Stimulated activated CD8-positive, alpha-beta memory T cell treated with anti-CD3 and anti-CD28 coated beads, Interleukin-12 subunit alpha, Interleukin-12 subunit beta, amount 100 ng/mL, for 24 hours (primary cell): ENCODE measurements at regions not wholly inside any gene's neighbourhood (a gene's known extent, or its start where the extent isn't known, plus 50 kb on each side); places are given as distances from the start of the nearest gene placed in this dataset.
"Not testable (repeated sequence)": the region's sequence is repeated elsewhere in the genome, so short reads cannot be mapped to it uniquely, and the experiment has no call there.

Experiments
- DNase-seq: peaks from one replicate; pipeline ENCODE4 v3.0.0-alpha.2; 2020; ENCODE audit errors: extremely low read depth

DNA sequence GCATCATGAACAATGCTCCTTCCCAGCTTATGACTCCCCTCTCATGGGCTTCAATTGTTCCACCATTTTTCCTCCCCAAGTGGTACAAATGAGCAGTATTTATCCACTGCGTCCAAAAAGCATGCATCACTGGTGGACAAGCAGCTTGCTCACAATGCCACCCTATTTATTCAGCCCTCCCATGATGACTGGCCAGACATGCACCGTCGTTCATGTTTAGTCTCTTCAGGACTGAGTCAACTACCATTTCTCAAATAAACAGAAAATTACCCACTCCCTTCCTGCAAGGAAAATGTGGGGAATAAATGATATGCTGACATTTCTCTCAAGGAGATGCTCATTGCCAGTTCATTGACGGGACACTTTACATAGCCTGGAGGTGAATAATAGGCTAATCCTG, 300.4 kb downstream of the C6orf118 start:
- no peak for DNase-seq

DNA sequence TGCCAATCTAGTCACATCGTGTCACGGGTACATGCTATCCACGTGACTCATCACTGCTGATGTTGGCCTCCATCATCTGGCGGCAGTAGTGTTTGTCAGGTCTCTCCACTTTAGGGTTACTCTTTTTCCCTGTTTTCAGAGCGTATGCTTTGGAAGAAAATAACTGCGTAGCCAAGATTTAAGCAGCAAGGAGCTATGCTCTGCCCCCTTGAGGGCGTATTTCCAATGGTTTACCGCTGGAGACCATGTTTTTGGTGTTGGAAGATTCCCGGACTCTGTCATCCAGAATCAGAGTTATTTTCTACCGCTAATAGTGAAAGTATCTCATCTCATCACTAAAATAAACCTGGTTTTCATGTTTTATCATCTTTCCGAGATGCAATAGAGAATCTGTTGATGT, 306.5 kb downstream of the C6orf118 start:
- no peak for DNase-seq

DNA sequence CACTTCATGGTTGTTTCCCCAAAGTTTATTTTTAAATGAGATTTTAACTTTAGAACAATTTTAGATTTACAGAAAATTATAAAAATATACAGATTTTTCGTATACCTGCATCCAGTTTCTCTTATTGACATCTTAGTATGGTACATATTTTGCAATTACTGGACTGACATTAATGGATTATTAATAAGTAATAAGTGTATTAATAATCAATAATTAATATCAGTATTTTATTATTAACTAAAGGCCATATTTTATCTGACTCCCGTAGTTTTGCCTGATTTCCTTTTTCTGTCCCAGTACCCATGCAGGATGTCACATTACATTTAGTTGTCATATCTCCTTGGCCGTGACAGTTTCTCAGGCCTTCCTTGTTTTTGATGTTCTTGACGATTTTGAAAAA, 307.0 kb downstream of the C6orf118 start:
- no peak for DNase-seq

DNA sequence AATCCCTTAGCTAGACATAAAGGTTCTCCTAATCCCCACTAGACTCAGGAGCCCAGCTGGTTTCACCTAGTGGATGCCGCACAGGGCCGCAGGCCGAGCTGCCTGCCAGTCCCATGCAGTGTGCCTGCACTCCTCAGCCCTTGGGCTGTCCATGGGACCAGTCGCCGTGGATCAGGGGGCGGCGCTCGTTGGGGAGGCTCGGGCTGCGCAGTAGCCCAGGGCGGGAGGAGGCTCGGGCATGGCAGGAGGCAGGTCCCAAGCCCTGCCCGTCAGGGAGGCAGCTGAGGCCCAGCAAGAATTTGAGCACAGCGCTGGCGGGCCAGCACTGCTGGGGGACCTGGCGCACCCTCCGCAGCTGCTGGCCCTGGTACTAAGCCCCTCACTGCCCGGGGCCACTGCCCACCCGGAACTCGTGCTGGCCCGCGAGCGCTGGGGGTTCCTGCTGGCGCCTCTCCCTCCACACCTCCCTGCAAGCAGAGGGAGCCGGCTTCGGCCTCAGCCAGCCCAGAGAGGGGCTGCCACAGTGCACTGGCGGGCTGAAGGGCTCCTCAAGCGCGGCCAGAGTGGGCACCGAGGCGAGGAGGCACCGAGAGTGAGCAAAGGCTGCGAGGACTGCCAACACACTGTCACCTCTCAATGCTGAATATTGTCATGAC, 307.8 kb downstream of the C6orf118 start:
- no peak for DNase-seq

DNA sequence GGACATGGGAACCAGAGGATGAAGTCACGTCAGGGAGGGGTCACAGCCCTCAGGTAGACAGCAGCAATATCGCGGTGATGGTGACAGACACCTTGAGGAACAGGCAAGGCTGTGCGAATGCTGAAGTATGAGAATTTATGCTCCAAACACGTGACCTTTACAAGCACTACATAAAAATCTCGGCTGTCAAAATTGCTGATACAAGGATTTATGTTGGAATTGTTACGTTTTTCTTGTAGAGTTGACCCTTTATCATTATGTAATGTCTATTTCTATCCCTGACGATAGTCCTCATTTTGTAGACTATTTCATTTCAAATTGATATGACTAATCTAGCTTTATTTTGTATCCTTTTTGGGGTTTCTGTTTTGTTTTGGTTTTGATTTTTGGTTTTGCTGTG, 311.1 kb downstream of the C6orf118 start:
- no peak for DNase-seq

DNA sequence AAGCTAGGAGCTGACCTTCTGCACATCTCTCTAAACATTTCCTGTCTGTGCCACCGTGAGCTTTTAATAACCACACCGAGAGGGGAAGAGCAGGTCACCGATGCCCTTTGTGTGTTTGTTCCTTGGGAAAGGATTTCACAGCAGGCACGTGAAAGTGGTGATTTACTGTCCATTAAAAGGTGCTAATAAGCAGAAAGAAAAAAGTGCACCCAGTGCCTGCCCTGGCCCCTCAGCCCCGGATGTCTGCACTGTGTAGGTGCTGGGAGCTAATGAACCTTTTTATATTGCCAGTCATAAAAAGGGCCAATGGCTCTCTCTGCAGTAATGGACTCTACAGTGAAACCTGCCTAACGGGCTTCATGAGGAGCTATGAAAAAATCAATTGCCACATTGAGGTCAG, 312.6 kb downstream of the C6orf118 start:
- no peak for DNase-seq

DNA sequence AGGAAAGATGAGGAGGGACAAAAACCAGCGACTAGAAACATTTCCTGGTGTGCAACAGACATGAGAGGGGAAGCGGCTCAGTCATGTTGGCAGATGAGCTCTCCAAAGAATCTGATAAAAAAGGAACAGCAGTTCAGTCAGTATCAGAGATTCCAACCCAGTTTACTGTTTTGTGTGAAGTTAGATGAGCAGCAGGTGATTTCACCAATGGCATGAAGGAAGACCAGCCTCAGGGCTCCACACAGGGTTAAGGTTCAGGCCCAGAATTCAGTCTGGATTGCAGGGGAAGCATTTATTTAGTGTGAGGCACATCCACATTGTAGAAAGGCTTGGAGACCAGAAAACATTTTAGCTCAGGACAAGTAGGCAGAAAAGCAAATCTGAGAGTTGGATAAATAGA, 317.8 kb downstream of the C6orf118 start:
- no peak for DNase-seq

DNA sequence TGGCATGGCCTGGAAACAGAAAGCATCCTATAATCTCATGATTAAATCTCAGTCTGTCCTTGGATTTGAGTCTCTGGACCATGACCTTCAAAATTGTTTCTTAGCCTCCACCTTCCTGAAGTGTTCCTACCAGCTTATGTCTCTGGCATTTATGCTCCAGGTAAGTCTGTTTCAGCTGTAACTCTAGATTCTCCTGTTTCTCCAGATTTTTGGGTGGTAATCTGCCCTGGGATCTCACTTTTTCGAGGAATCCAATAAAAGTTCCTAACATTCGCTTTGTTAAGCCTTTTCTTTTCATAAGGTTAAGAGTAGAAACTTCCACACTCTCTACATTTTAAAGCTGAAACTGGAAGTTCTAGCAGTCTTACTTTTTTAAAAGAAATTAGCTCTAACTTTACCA, 318.5 kb downstream of the C6orf118 start:
- no peak for DNase-seq

DNA sequence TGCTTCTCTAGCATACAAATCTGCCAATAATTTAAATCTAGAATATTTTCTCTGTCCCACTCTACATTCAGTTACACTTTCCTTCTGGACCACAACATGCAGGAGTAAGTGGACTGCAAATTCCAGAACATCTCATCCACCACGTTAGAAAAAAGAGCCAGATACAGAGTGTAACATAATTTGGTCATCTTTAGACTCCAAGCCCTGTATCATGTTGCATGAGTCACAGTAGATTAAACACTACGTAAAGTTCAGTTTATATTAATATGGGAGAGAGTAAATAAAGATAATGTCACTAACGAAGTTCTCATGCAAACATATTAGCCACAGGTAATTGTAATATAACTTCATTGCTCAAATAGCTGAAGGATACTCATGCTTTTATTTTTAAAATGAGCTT, 327.0 kb downstream of the C6orf118 start:
- DNase-seq, result no peak

DNA sequence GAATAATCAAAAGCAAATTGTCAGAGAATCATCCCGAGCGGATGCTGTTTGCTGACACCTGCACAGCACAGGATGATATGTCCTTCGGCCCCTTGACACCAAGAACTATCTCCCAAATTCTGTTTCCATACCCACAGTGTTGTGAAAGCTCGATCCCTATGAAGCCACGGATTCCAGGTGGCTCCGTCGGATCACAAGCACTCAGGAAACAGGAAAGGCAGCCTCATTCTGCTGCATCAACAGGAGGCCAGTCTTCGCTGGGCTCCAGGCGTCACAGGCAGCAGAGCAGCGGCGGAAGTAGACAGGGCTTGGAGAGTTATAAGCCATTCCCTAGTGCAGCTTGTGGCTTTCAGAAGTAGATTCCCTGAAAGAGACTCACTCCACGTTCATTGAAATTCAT, 342.3 kb downstream of the C6orf118 start:
- no peak for DNase-seq

DNA sequence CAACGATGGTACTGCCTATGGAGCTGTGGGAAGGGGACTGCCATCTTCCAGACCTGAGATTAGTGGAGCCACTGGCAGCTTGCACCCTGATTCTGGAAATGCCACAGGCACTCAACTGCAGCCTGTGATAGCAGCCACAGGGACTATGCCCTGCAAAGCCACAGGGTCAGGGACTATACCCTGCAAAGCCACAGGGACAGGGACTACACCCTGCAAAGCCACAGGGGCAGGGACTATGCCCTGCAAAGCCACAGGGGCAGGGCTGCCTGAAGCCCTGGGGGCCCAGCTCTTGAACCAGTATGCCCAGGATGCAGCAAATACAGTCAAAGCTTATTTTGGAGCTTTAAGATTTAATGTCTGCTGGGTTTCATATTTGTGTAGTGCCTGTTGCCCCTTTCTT, 346.6 kb downstream of the C6orf118 start:
- DNase-seq, result no peak

DNA sequence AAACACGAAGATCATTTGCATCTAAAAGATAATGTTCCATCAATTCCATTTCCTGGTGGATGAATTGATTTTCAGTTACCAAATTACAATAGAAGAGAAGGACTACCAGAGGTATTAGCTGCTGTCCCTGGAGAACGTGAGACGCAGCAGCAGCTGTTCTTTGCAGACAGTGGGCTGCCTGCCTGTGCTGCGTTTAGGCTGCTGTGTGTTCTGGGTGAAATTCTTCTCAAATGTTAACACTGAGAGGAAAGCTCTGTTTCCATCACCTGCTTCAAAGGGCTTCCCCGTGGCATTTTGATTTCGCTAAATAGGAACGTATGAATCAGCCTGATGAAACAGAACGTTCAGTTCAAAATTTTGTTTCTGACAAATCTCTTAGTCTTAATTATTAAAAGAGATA, 362.2 kb downstream of the C6orf118 start:
- DNase-seq, result no peak

DNA sequence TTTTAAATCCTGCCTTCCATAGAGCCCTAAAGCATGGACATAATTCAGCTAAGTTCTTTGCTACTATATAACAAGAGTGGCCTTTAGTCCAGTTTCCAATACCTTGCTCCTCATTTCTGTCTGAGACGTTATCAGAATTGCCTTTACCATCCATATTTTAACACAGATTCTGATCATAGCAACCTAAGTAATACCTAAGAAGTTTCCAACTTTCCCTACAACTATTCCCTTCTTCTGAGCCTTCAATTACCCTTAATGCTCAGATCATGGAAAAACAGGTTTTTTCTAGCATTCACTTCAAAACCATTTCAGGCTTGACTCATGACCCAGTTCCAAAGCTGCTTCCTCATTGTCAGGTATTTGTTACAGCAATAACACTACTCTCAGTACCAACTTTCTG, 367.1 kb downstream of the C6orf118 start:
- no peak for DNase-seq

DNA sequence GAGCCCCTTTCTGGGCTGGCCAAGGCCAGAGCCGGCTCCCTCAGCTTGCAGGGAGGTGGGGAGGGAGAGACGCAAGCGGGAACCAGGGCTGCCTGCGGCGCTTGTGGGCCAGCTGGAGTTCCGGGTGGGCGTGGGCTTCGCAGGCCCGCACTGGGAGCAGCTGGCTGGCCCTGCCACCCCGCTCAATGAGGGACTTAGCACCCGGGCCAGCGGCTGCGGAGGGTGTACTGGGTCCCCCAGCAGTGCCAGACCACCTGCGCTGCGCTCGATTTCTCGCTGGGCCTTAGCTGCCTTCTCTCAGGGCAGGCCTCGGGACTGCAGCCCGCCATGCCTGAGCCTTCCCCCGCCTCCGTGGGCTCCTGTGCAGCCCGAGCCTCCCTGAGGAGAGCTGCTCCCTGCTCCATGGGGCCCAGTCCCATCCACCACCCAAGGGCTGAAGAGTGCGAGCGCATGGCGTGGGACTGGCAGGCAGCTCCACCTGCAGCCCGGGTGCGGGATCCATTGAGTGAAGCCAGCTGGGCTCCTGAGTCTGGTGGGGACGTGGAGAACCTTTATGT, 376.1 kb downstream of the C6orf118 start:
- DNase-seq, result not testable (repeated sequence)

DNA sequence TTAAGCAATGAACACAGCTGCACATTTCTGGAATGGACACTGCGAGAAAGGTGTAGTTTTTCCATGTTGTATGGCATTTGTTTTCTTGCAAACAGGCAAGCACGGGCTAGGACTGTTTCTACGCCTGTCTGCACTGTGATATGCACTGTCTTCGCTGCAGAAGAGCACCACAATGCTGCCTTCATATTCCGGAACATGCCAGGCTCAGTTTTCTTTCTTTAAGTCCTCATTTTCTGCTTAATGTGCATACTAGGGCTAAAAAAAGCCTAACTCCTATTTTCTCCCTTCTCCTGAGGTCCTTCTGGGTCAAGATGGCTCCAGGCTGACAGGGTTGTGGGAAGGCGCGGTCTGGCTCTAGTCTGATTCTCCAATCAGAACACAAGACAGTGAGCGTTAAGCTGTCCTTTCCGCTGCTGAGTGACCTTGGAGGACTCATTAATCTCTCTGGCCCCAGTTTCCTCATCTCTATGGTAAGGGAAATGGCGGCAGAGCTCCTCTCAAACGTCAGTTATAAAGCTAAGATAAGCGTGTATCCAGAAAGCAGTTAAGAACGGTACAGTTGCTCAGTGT, 379.9 kb downstream of the C6orf118 start:
- no peak for DNase-seq

DNA sequence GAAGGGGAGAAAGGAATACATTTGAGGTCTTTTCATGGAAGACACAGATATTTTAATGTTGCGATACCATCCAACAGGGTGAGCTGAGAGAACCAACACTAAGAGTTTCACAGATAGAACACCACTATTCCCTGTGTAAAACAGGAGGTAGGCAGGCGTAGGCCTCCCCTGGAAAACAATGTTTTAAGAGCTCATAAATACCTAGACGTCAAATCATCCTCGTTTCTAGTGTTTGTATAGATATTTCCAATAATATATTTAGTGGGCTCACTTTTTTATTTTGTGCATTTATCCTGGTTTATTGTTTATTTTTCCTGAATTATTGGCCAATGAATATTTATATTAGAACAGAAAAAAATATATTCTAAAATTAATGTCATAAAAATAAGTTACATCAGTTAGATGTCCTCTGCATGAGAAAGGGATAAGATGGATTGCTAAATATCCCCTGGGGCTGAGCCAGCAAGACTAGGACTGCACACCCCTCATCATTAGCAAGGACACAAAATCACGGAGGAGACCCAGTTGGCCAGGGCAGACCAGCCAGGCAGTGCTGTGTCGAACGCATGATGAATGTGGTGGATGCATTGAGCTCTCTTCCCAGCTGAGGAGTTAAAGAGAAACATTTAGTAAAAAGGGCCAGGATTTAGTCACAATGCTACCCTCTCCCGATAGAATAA, 380.5 kb downstream of the C6orf118 start:
- no peak for DNase-seq

DNA sequence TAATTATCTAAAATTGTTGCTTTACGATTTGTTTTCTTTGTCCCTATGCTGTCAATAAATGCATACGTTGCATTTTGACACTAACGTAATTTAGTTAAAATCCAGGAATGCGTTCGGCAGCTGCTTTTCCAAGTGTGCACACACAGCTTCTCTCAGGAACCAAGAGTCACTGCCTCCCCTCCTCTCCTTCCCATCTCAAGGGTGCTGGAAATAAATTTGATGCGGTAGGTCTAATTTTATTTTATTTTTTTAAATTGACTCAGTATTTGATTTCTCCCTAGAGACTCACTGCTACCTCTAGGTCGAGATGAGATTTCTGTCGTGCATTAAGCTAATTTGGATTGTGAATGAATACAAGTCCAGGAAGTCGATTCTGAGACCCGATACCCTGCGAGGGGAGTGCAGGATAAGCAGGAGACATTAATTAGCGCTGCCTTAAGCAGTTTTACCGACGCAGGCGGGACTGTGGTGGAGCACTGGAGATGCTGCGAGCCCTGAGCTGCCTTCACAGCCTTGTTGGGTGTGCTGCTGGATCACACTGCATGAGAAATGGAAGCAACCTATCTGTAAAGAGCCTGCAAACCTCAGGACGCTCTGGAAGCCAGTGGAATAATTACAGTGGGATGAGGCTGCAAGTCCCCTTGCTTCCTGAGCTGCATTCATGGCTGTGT, 381.2 kb downstream of the C6orf118 start:
- DNase-seq, result no peak

DNA sequence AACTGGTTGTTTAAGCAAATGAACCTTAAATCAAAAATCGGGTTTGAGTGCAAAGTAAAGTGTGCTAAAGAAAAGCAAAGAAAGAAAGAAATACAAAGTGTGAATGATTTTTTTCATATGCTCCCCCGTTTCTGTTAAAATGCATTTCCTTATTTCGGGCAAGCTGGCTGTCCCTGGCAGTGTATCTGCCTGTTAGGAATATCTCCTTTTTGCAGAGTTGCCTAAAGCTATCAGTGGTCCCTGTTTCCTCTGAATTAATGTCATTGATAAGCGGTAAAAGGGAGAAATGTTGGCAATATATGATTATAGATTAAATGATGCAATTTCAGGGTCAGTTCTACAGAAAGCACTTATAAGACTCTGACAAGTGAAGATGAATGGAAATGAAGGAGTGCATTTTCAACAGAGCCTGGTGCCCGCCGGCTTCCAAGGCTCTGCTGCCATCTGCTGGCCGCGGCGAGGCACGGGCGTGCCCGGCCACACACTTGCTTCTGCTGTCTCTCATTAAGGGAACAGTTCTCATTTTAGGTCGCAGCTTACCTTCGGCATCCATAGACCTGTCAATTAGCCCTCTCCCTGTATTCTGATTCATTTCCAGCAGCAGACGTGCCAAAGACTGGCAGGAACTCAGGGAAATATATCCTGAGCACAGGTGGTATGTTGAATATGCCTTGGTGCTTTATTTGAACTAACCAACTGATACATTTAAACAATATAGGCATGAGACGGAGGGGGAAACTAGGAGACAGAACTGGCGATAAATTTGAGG, 381.9 kb downstream of the C6orf118 start:
- peak; percentile 12 for DNase-seq

DNA sequence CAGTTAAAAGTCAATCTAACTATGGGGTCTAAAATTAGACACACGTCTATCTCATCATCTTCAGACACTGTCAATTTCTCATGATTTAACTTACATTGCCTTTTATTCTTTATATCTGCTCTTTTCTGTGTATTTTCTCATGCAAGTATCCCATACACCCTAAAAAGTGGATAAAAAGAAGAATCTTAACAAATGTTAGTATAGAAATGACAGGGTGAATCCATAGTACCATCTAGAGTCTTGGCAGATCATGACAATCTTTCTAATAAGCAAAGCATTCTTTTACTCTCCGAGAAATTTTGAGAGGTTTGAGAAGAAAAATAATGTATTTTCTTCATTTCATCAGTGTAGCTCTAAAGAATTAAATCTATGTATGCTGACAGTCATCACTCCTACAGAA, 382.7 kb downstream of the C6orf118 start:
- no peak for DNase-seq

DNA sequence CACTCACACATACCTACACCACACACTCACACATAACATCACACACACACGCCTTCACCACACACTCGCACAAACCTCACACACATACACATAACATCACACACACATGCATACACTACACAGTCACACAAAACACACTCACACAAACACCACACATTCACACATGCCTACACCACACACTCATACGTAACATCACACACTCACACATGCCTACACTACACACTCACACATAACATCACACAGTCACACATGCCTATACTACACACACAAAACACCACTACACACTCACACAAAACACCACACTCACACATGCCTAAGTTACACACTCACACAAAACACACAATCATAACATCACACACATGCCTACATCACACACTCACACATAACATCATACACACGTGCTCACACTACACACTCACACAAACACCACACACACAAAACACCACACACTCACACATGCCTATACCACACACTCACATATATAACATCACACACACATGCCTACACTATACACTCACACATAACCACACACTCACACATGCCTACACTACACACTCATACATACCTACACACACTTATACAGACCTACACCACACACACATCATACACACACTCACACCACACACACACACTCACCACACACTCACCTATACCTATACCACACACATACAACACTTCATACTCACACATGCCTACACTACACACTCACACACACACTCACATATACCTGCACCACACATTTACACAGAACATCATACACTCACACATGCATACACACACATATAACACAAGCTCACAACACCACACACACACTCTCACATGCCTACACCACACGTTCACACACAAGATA, 383.5 kb downstream of the C6orf118 start:
- DNase-seq, result no peak

DNA sequence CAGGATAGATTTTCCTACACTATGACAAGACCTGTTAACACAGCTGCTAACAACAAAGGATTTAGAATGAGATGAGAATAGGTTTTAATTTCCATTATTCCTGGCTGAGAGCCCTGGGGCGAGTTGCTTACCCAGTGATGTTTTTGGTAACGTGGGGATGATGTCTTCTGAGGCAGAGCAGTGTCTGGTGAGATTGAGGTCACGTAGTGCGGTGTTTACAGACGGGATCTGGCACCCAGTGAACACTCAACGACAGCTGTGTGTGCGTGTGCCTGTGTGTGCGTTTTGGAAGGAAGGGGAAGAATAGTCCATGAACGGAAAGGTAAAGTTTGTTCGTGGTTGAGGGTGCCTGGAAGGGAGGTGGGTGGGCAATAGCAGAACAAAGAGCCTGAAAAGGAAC, 384.7 kb downstream of the C6orf118 start:
- DNase-seq, result no peak
